GM10248 (cell line): ENCODE measurements at regions not wholly inside any gene's neighbourhood (a gene's known extent, or its start where the extent isn't known, plus 50 kb on each side); places are given as distances from the start of the nearest gene placed in this dataset.

Experiments used
- CTCF ChIA-PET: fragments of 300-600 bp; sonication (Branson Sonifier 250); formaldehyde crosslinking; extraction: SDS; loops from one replicate; lab custom pipeline; 2021; ENCODE audit warnings: antibody characterized with exemption; lab: Yijun Ruan, JAX
- POLR2A ChIA-PET: fragments of 350-650 bp; sonication (Branson Sonifier 250); formaldehyde crosslinking; extraction: SDS; loops from one replicate; lab custom pipeline; 2020; ENCODE audit warnings: antibody characterized with exemption; lab: Yijun Ruan, JAX
- DNase-seq: peaks from one replicate; pipeline ENCODE4 v3.0.0; 2012; ENCODE audit errors: extremely low spot score
- CTCF ChIP-seq: IDR thresholded peaks from 2 replicates; pipeline ENCODE4 v1.5.1; 2012; ENCODE audit warnings: mild to moderate bottlenecking, low read depth; ENCODE audit errors: extremely low read depth, missing control alignments, control extremely low read depth

- ChIA-PET CTCF (interaction anchor here (1.0 kb wide), 3 partner anchors 8 to 10 kb away, joined by 3 read pairs; no protein-coding TSS in a partner anchor), POLR2A (no interaction called here)
- no peak for TF ChIP-seq CTCF
- DNase-seq = peak; percentile 10
Observed at GRCh38 chr3:76565496-76566210, 474.2 kb upstream of the ROBO2 start.

GRCh38 chr3:76566211-76566534 is 473.7 kb upstream of the ROBO2 start:
- TF ChIP-seq CTCF = no peak
- ChIA-PET CTCF (interaction anchor here (1.0 kb wide), 1 partner anchor 10 kb away, joined by 3 read pairs; no protein-coding TSS in a partner anchor), POLR2A (no interaction called here)
- DNase-seq = no peak

GRCh38 chr3:76566904-76567303 is 473.0 kb upstream of the ROBO2 start:
- POLR2A ChIA-PET = no interaction called here
- CTCF ChIA-PET = no interaction called here
- TF ChIP-seq CTCF = no peak

GRCh38 chr3:76570436-76571057 is 469.4 kb upstream of the ROBO2 start:
- ChIA-PET POLR2A (no interaction called here), CTCF (interaction anchor here (0.8 to 2.2 kb wide), 11 partner anchors 10 to 230 kb away, joined by 3 to 17 read pairs (median 4); no protein-coding TSS in a partner anchor)
- DNase-seq = peak; percentile 19
- TF ChIP-seq CTCF = peak; percentile 64

More at GRCh38 chr3:76566904-76567303, 473.0 kb upstream of the ROBO2 start:
- no peak for DNase-seq

GRCh38 chr3:76576201-76576600 is 463.7 kb upstream of the ROBO2 start:
- CTCF ChIA-PET = interaction anchor here (0.7 to 1.1 kb wide), 2 partner anchors 10 to 25 kb away, joined by 3 read pairs; no protein-coding TSS in a partner anchor
- DNase-seq = no peak
- POLR2A ChIA-PET = no interaction called here

GRCh38 chr3:76582098-76582497 is 457.8 kb upstream of the ROBO2 start:
- ChIA-PET CTCF (no interaction called here), POLR2A (no interaction called here)
- no peak for DNase-seq
- no peak for TF ChIP-seq CTCF

More at GRCh38 chr3:76576201-76576600, 463.7 kb upstream of the ROBO2 start:
- no peak for TF ChIP-seq CTCF
